ENCODE measurements at regions not wholly inside any gene's neighbourhood (a gene's known extent, or its start where the extent isn't known, plus 50 kb on each side); places are given as distances from the start of the nearest gene placed in this dataset.

DNA sequence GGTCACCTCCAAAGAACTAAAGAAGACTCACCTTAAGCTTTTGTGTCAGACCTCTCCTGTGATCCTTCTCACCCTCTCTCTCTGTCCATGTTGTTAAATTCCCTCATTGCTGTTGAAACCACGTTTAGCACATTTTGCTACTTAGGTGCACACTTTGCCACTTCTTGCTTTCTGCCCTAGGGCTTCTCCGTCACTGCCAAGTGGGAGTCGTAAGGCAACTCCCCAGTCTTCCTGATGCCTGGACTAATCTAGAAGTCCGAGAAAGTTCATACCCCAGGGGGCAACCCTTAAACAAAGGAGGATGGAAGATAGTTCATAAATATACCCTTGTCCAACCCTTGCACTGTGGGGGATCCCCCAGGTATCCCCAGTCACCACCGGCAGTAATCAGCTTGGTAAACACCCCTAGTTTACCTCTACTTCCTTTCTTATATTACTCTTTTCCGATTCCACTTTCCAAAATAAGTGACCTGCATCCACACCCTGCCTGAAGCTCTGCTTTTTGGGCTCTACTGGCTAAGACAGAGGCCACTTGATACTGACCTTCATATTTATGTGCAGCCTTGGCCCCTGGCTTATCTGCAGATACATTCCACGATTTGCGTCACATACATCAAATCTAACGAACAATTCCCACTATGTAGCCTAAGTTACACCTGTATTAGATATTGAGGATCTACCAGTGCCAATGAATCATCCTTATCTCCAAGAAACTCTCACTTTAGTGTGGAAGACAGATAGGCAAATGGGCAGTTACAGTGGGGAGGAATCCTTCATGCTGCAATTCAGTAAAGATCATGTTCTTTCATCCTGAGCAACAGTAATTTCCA is 776.2 kb downstream of the RNF144A start:
- TF ChIP-seq, protein P1, sequence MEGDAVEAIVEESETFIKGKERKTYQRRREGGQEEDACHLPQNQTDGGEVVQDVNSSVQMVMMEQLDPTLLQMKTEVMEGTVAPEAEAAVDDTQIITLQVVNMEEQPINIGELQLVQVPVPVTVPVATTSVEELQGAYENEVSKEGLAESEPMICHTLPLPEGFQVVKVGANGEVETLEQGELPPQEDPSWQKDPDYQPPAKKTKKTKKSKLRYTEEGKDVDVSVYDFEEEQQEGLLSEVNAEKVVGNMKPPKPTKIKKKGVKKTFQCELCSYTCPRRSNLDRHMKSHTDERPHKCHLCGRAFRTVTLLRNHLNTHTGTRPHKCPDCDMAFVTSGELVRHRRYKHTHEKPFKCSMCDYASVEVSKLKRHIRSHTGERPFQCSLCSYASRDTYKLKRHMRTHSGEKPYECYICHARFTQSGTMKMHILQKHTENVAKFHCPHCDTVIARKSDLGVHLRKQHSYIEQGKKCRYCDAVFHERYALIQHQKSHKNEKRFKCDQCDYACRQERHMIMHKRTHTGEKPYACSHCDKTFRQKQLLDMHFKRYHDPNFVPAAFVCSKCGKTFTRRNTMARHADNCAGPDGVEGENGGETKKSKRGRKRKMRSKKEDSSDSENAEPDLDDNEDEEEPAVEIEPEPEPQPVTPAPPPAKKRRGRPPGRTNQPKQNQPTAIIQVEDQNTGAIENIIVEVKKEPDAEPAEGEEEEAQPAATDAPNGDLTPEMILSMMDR (IDR thresholded peaks at IDR 0.05 in 4 of 5, conservative IDR thresholded peaks at IDR 0.05 in 1 of 5), result no peak
- no peak for TF ChIP-seq POLR2A (IDR thresholded peaks at IDR 0.05)
